GM18951 (cell line): ENCODE measurements at regions not wholly inside any gene's neighbourhood (a gene's known extent, or its start where the extent isn't known, plus 50 kb on each side); places are given as distances from the start of the nearest gene placed in this dataset.

ENCODE experiments used
- POLR2A ChIP-seq: IDR thresholded peaks from 4 replicates; pipeline ENCODE4 v1.6.1; 2011; ENCODE audit warnings: mild to moderate bottlenecking; ENCODE audit not compliant: insufficient read length, insufficient read depth; ENCODE audit errors: extremely low read depth
- in situ Hi-C: fragments of 300-500 bp; cut with MboI; formaldehyde crosslinking; loops from one replicate; pipeline ENCODE4 v1.12.0; 2022; ENCODE audit warnings: low sequenced_read_pairs, mixed read lengths, inconsistent platforms; ENCODE audit not compliant: unreplicated experiment

DNA sequence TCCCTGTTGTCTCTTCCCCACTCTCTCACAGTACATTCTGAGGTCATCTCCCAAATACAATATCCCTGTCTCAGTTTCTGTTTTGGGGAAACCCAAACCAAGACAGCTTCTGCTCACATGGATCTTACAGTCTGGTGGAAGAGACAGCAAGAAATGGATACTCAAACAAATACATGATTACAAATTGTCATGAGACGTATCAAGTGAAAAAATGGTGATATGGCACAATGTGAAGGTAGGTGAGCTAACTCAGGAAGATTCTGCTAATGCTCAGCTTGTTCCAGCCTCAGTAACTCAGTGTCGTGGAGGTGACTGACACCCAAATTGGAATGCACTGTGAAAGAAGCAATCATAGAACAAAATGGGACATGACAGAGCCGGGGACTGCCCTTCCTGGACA is 68.3 kb downstream of the CHST1 start:
- no peak for TF ChIP-seq POLR2A
- in situ Hi-C loops, result no loop called here

DNA sequence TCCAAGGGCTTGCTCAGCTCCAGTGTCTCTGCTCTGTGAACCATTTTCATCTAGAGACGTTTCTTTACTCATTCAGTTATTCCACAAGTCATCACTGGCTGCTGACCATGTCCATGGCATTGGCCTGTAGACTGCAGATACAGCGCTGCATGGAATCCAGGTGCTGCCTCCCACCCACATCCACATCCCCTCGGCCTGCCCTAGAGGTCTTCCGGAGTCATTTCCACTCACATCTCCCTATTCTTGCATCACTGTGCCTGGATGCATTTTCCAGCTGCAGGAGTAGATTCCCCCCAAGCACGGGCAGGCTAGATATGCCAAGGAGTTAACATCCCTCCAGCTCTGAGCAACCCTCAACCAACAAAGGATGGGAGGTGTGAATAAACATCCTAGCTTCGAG is 68.9 kb downstream of the CHST1 start:
- in situ Hi-C loops, result no loop called here
- no peak for TF ChIP-seq POLR2A

GRCh38 chr11:45593992-45594391 is 71.4 kb downstream of the CHST1 start:
- in situ Hi-C loops, result no loop called here
- no peak for TF ChIP-seq POLR2A

DNA sequence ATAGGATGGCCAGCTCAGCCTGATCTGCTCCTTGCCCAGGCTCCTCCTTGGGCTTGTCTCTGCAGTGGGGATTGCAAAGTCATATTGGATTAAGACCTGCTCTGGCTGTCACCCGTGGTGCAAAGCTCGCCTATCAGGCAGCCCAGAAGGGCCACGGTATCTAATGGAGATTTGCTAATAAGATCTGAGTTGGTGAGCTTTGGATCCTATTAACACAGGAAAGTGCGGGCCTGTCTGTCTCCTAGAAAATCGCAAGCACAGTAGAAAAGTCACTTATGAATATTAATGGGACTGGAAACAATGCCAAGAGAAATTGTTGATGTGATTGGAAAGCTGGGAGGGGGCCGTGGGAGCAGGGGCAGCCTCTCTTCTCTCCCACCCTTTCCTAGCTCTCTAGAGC is 72.8 kb downstream of the CHST1 start:
- no peak for TF ChIP-seq POLR2A
- in situ Hi-C loops, result no loop called here

GRCh38 chr11:45590743-45591142 is 74.7 kb downstream of the CHST1 start:
- in situ Hi-C loops, result no loop called here
- no peak for TF ChIP-seq POLR2A

GRCh38 chr11:45585205-45585604 is 80.2 kb downstream of the CHST1 start:
- TF ChIP-seq POLR2A, result no peak
- in situ Hi-C loops, result no loop called here

DNA sequence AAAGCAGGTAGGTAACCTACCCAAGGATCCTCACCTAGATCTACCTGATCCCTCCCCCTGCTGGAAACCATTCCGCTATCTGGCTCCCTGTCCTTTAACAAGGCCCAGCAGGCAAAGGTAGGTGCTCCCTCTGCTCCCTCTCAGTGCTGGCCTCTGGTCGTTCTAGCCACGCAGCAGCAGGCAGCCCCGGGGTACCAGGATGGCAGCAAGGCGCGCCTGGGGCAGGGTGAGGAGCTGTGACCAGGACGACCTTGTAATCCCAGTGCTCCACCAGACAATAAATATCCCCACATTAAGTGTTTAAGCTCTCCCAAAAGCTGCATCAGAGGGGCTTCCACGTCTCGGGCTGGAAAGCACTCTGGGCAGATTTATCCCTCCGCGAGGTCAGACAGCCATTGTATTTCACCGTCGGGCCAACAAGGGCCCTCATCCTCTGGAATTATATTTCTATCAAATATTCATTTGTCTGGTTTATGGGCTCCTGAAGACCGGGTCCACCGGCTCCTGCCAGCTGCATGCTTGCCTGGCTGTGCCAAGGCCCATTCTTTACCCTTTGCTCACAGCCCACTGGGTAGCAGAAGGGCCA is 81.3 kb downstream of the CHST1 start:
- in situ Hi-C loops, result no loop called here
- TF ChIP-seq POLR2A, result no peak

DNA sequence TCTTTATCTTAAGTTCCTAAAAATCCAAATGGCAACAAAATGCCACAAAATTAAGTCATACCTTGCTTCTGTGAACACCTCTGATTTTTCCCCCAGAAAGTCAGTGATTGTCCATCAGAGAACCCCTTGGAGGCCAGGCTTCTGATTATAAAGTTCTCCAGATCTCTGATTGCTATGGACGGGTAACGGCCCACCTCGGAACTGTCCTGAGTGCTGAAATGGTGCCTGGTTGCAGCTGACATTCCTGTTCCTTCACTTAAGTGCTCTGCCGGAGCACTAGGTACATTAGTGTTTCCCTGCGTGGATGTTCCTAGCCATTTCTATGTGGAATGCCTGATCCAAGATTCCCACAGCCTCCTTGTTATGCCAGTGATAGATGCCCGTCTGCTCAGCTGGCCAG is 85.0 kb downstream of the CHST1 start:
- in situ Hi-C loops, result no loop called here
- TF ChIP-seq POLR2A, result no peak

DNA sequence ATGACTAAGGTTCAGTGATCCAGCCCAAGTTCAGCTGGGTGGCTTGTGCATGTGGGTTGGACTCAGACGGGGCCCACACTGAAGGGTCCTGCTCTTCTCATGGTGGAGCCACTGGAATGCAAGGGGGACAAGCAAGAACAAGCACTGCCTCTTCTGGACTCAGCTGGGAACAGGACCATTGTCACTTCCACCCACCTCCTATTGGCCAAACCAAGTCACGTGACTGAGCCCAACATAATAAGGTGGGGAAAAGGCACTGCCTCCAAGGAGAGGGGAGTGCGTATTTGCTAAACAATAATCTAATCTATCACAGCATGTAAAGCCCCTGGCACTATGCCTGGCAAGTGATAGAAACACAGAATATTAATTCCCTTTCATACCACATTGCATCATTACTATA is 87.1 kb downstream of the CHST1 start:
- in situ Hi-C loops, result no loop called here
- TF ChIP-seq POLR2A, result no peak

- in situ Hi-C loops, result no loop called here
- no peak for TF ChIP-seq POLR2A
Measured at GRCh38 chr11:45577752-45578151, 87.7 kb downstream of the CHST1 start.

DNA sequence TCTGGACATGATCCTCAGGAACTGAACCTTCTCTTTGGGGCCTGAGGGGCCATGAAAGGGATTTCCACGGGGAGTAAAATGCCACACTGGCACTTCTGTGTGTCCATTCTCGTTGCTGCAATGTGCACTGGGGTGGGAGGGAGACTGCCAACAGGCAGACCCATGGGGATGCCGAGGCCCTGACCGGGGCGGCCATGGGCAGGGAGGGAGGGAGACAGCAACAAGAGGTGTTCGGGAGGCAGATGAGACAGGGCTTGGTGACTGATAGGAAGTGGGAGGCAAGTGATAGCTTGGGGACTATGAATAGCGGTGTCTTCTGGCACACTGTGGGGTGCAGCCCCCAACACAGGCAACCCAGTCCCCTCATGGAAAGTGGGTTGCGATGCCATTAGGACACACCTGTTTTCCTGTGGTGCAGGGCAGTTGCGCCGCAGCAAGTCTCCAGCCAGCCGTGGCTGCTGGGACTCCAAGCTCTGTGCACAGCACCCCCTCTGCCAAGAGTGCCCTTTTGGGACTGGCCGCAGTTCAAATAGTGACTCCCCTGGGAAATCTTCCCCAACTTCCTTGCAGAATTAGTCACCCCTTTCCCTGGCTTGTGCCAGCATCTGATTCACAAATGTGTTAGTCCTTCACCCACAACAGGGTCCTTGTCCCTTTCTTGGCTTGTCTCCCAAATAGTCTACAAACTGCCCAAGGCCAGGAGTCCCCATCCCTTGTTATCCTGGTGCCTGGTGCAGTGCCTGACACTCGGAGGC is 88.8 kb downstream of the CHST1 start:
- in situ Hi-C loops, result no loop called here
- no peak for TF ChIP-seq POLR2A

DNA sequence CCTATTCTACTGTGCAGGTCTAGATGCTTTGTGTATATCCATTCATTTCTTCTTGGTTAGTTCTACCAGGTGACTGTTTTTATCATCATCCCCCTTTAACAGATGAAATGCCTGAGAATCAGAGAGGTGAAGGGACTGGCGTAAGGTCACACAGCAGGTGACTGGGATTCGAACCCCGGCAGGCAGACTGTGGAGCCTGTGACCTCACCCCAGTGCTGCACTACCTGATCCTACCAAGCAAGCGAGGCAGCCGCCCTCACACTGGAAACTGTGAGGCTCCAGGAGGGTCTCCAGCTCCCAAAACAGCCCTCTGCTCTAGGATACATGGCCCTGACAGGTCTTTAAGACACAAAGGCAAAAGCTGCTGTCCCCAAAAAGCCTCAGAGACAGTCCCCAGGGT is 91.7 kb downstream of the CHST1 start:
- no peak for TF ChIP-seq POLR2A
- in situ Hi-C loops, result no loop called here

- in situ Hi-C loops, result no loop called here
Measured at GRCh38 chr11:45572354-45573123, 92.9 kb downstream of the CHST1 start.

GRCh38 chr11:45569776-45570175 is 95.6 kb downstream of the CHST1 start:
- no peak for TF ChIP-seq POLR2A
- in situ Hi-C loops, result no loop called here

More at GRCh38 chr11:45572354-45573123, 92.9 kb downstream of the CHST1 start:
- no peak for TF ChIP-seq POLR2A
